H1 (cell line): ENCODE measurements at regions not wholly inside any gene's neighbourhood (a gene's known extent, or its start where the extent isn't known, plus 50 kb on each side); places are given as distances from the start of the nearest gene placed in this dataset.

Source experiments
- CTCF ChIA-PET: fragments of 300-600 bp; sonication (Branson Sonifier 250); formaldehyde crosslinking; loops from one replicate; lab custom pipeline; 2021; ENCODE audit not compliant: partially characterized antibody; lab: Charles Lee
- POLR2A ChIA-PET: fragments of 300-600 bp; sonication (Branson Sonifier 250); formaldehyde crosslinking; loops from one replicate; lab custom pipeline; 2021; ENCODE audit warnings: inconsistent platforms; ENCODE audit not compliant: partially characterized antibody; lab: Charles Lee
- DNase-seq, 2 experiments: peaks; one replicate each; pipeline versions ENCODE4 v3.0.0 to v3.0.0-alpha.2; 2010 to 2022; ENCODE audit warnings: low spot score in 2 of 2, low read depth in 1 of 2, mixed read lengths in 1 of 2
- FAIRE-seq: peaks from 2 replicates; lab custom pipeline; 2011; peaks lifted over from hg19 to GRCh38; lab: Jason Lieb, UNC
- H2AFZ ChIP-seq: 2 replicates; pipeline ENCODE4 v1.8.1; 2012; ENCODE audit warnings: low read length, inconsistent platforms
- H2AK5ac ChIP-seq: 2 replicates; pipeline ENCODE4 v1.6.1; 2013; ENCODE audit warnings: low read depth, low read length
- H2BK120ac ChIP-seq: replicated peaks from 2 replicates; pipeline ENCODE3; 2013; ENCODE audit warnings: low read depth, low read length, inconsistent platforms
- H2BK12ac ChIP-seq: 2 replicates; pipeline ENCODE4 v1.6.1; 2013; ENCODE audit warnings: low read depth, low read length
- H2BK15ac ChIP-seq: 2 replicates; pipeline ENCODE4 v1.6.1; 2013; ENCODE audit warnings: low read length
- H2BK20ac ChIP-seq: 2 replicates; pipeline ENCODE4 v1.6.1; 2013; ENCODE audit warnings: low read length
- H2BK5ac ChIP-seq: 2 replicates; pipeline ENCODE4 v1.6.1; 2013; ENCODE audit warnings: low read depth, low read length
- H3K14ac ChIP-seq: 2 replicates; pipeline ENCODE4 v1.6.1; 2013; ENCODE audit warnings: inconsistent platforms; ENCODE audit not compliant: insufficient read length
- H3K18ac ChIP-seq: 2 replicates; pipeline ENCODE4 v1.6.1; 2013; ENCODE audit warnings: low read length; ENCODE audit errors: extremely low read depth
- H3K23ac ChIP-seq: 2 replicates; pipeline ENCODE4 v1.6.1; 2013; ENCODE audit warnings: inconsistent platforms; ENCODE audit not compliant: insufficient read length
- H3K23me2 ChIP-seq: 2 replicates; pipeline ENCODE4 v1.6.1; 2013; ENCODE audit warnings: low read depth, low read length
- H3K27ac ChIP-seq: 2 replicates; pipeline ENCODE4 v1.6.1; 2011; ENCODE audit warnings: low read depth, low read length, inconsistent platforms
- H3K27me3 ChIP-seq, 4 experiments: replicated peaks in 1 of 4; 1 replicate in 1 of 4; 2 replicates in 3 of 4; pipeline versions ENCODE4 v1.6.1 to v1.8.1; 2011 to 2013; ENCODE audit warnings: low read length in 3 of 4, mild to moderate bottlenecking in 3 of 4, inconsistent platforms in 2 of 4, mixed read lengths in 2 of 4, moderate library complexity in 1 of 4; ENCODE audit not compliant: control insufficient read depth in 3 of 4, insufficient read depth in 3 of 4; ENCODE audit errors: extremely low read depth in 1 of 4
- H3K36me3 ChIP-seq, 4 experiments: 2 replicates each; pipeline versions ENCODE4 v1.6.1 to v1.8.1; 2011 to 2013; ENCODE audit warnings: mild to moderate bottlenecking in 4 of 4, low read length in 3 of 4, moderate library complexity in 2 of 4, control low read depth in 1 of 4, inconsistent platforms in 1 of 4; ENCODE audit not compliant: insufficient read depth in 4 of 4, control insufficient read depth in 2 of 4
- H3K4ac ChIP-seq: replicated peaks from 2 replicates; pipeline ENCODE3; 2013; ENCODE audit warnings: low read length, low read depth, mixed read lengths, inconsistent platforms; ENCODE audit not compliant: insufficient read length
- H3K4me1 ChIP-seq, 4 experiments: replicated peaks in 1 of 4; 1 replicate in 1 of 4; 2 replicates in 3 of 4; pipeline versions ENCODE4 v1.6.1 to v1.8.1; 2011 to 2013; ENCODE audit warnings: low read length in 3 of 4, inconsistent platforms in 2 of 4, mixed read lengths in 1 of 4; ENCODE audit not compliant: insufficient read depth in 4 of 4, control insufficient read depth in 3 of 4
- H3K4me2 ChIP-seq, 2 experiments: 2 replicates each; pipeline versions ENCODE4 v1.6.1 to v1.8.1; 2011 to 2013; ENCODE audit warnings: low read depth in 2 of 2, low read length in 2 of 2, control low read depth in 1 of 2, inconsistent platforms in 1 of 2, mild to moderate bottlenecking in 1 of 2; ENCODE audit not compliant: insufficient read depth in 1 of 2
- H3K4me3 ChIP-seq, 4 experiments: fragments of 200-600, 300-600 bp in 1 of 4; sonication (generic), shearing (Covaris generic), sonication (Bioruptor Twin) in 1 of 4; 2 replicates each; pipeline versions ENCODE4 v1.5.1 to v1.8.1; 2011 to 2016; ENCODE audit warnings: low read length in 4 of 4, low read depth in 3 of 4, control low read depth in 2 of 4, inconsistent platforms in 2 of 4, mild to moderate bottlenecking in 2 of 4, mixed read lengths in 1 of 4, moderate library complexity in 1 of 4; ENCODE audit not compliant: insufficient read depth in 2 of 4; ENCODE audit errors: extremely low read depth in 1 of 4
- H3K56ac ChIP-seq: replicated peaks from 2 replicates; pipeline ENCODE3; 2013; ENCODE audit warnings: low read depth, mild to moderate bottlenecking, mixed read lengths, low read length, inconsistent platforms; ENCODE audit not compliant: insufficient read length
- H3K79me1 ChIP-seq: 2 replicates; pipeline ENCODE4 v1.6.1; 2013; ENCODE audit warnings: low read depth, low read length, control low read depth
- H3K79me2 ChIP-seq, 2 experiments: 2 replicates each; pipeline versions ENCODE4 v1.6.1 to v1.8.1; 2012 to 2013; ENCODE audit warnings: low read length in 2 of 2, mild to moderate bottlenecking in 2 of 2, inconsistent platforms in 1 of 2; ENCODE audit not compliant: insufficient read depth in 2 of 2, control insufficient read depth in 1 of 2
- H3K9ac ChIP-seq, 4 experiments: replicated peaks in 1 of 4; 1 replicate in 1 of 4; 2 replicates in 3 of 4; pipeline versions ENCODE4 v1.6.1 to v1.8.1; 2011 to 2013; ENCODE audit warnings: low read depth in 3 of 4, low read length in 3 of 4, control low read depth in 2 of 4, mild to moderate bottlenecking in 2 of 4, moderate library complexity in 2 of 4, inconsistent platforms in 1 of 4; ENCODE audit errors: extremely low read depth in 1 of 4
- H3K9me3 ChIP-seq, 2 experiments: 2 replicates each; pipeline versions ENCODE4 v1.6.1 to v1.8.1; 2012 to 2013; ENCODE audit warnings: mild to moderate bottlenecking in 2 of 2, moderate library complexity in 2 of 2, control low read depth in 1 of 2, inconsistent platforms in 1 of 2, low read depth in 1 of 2, low read length in 1 of 2, mixed read lengths in 1 of 2; ENCODE audit not compliant: insufficient read depth in 2 of 2
- H4K20me1 ChIP-seq, 2 experiments: replicated peaks in 1 of 2; 2 replicates each; pipeline versions ENCODE3 to v1.8.1; 2011 to 2013; ENCODE audit warnings: inconsistent platforms in 2 of 2, low read length in 2 of 2, mild to moderate bottlenecking in 1 of 2; ENCODE audit not compliant: insufficient read depth in 2 of 2, control insufficient read depth in 1 of 2
- H4K5ac ChIP-seq: 2 replicates; pipeline ENCODE4 v1.6.1; 2013; ENCODE audit warnings: low read length, low read depth, mixed read lengths, inconsistent platforms; ENCODE audit not compliant: insufficient read length
- H4K8ac ChIP-seq: 2 replicates; pipeline ENCODE4 v1.8.0; 2013; ENCODE audit warnings: mild to moderate bottlenecking, moderate library complexity, low read length, inconsistent platforms; ENCODE audit not compliant: insufficient read depth; ENCODE audit errors: extremely low read depth
- H4K91ac ChIP-seq: replicated peaks from 2 replicates; pipeline ENCODE3; 2013; ENCODE audit warnings: low read length, mixed read lengths, inconsistent platforms; ENCODE audit not compliant: insufficient read length
- RBBP5 ChIP-seq: IDR thresholded peaks from 2 replicates; pipeline ENCODE4 v1.7.1; 2012; ENCODE audit warnings: low read depth, mild to moderate bottlenecking, inconsistent platforms, low read length, moderate library complexity, borderline replicate concordance
- WGBS, 2 experiments: shearing (Covaris generic) in 1 of 2; methylation state at CpG; one replicate each; pipeline versions ENCODE4 v1.1.6 to v1.1.7; 2013 to 2015; ENCODE audit warnings: low lambda C conversion rate in 2 of 2, mixed read lengths in 2 of 2, inconsistent platforms in 1 of 2, low coverage in 1 of 2, missing lambda C conversion rate in 1 of 2; ENCODE audit not compliant: insufficient replicate concordance in 2 of 2, insufficient coverage in 1 of 2, insufficient read length in 1 of 2; ENCODE audit errors: extremely low coverage in 1 of 2, missing lambda C conversion rate in 1 of 2; 5-methylcytosine and 5-hydroxymethylcytosine counted together

GRCh38 chr14:65866448-65866847 lies 453.9 kb downstream of the FUT8 start:
- no peak overlapping the region for H4K5ac ChIP-seq
- no peaks in the 10 kb centered on the region for H3K36me3 ChIP-seq
- 88% methylated on average over 3 of the region's 3 CpGs; no CpG with 5 or more reads in 1 of the 2 experiments for WGBS, 2 experiments
- no peak overlapping the region for H2BK12ac ChIP-seq
- no peaks in the 10 kb centered on the region for H3K79me1 ChIP-seq
- FAIRE-seq (no peak), DNase-seq (no peak)
- no peak overlapping the region for H3K14ac ChIP-seq
- no peak overlapping the region for H3K27ac ChIP-seq
- CTCF ChIA-PET = interaction anchor here (1.1 kb wide), 1 partner anchor 94 kb away, joined by 4 read pairs; no protein-coding TSS in a partner anchor
- no peak overlapping the region for H3K9ac ChIP-seq
- no peak overlapping the region for H3K23ac ChIP-seq
- H2AK5ac ChIP-seq = no peak overlapping the region
- no peak overlapping the region for H2BK5ac ChIP-seq
- no peak overlapping the region for H3K4ac ChIP-seq
- no peak overlapping the region for H2BK20ac ChIP-seq
- POLR2A ChIA-PET = no interaction called here
- H4K91ac ChIP-seq = no peak overlapping the region
- no peaks in the 10 kb centered on the region for H3K4me1 ChIP-seq
- H3K4me2 ChIP-seq = no peak overlapping the region
- H2AFZ ChIP-seq = no peak overlapping the region
- H4K20me1 ChIP-seq = no peaks in the 10 kb centered on the region
- no peak overlapping the region for H2BK120ac ChIP-seq
- H3K56ac ChIP-seq = no peak overlapping the region
- no peaks in the 10 kb centered on the region for H3K79me2 ChIP-seq
- H3K27me3 ChIP-seq = no peaks in the 10 kb centered on the region
- H3K9me3 ChIP-seq = no peaks in the 10 kb centered on the region
- H3K23me2 ChIP-seq = no peaks in the 10 kb centered on the region
- H4K8ac ChIP-seq = no peak overlapping the region
- no peak overlapping the region for H3K18ac ChIP-seq
- H3K4me3 ChIP-seq = no peak overlapping the region
- no peak overlapping the region for H2BK15ac ChIP-seq
- TF ChIP-seq RBBP5 = no peak
